ENCODE measurements at regions not wholly inside any gene's neighbourhood (a gene's known extent, or its start where the extent isn't known, plus 50 kb on each side); places are given as distances from the start of the nearest gene placed in this dataset.
A peak's percentile ranks its signal among the peaks of the same experiment; 100 is the strongest.

- TF ChIP-seq CTCF (IDR thresholded peaks at IDR 0.05) (peak; percentile 18; the same call in 2 of the 3 replicates), RAD21 (conservative IDR thresholded peaks at IDR 0.05 in 1 of 2, IDR thresholded peaks at IDR 0.05 in 1 of 2) (peak in 1 of 2 experiments; percentile 47; a peak in 3 of 5 replicates)
These were observed 685.2 kb downstream of the IRS1 start for GRCh38 chr2:226114436-226114835.

All from A549 (cell line).